ENCODE measurements at regions not wholly inside any gene's neighbourhood (a gene's known extent, or its start where the extent isn't known, plus 50 kb on each side); places are given as distances from the start of the nearest gene placed in this dataset.

GRCh38 chr14:101509730-101510371 lies 51.4 kb upstream of the DIO3 start:
- TF ChIP-seq POLR2AphosphoS5 (IDR thresholded peaks at IDR 0.05; ENCODE audit: low read depth, low read length) (no peak), FOXP2 (optimal IDR thresholded peaks at IDR 0.05; ENCODE audit: borderline replicate concordance, extremely low read depth, extremely low read length, insufficient read depth) (no peak), SIN3A (IDR thresholded peaks at IDR 0.05; ENCODE audit: borderline replicate concordance, insufficient read depth, low read length) (no peak), REST (IDR thresholded peaks at IDR 0.05; ENCODE audit: insufficient read depth in 1 of 2, low read depth in 2 of 2, low read length in 2 of 2) (no peak), TAF1 (IDR thresholded peaks at IDR 0.05; ENCODE audit: borderline replicate concordance, insufficient read depth, low read length) (no peak)

- TF ChIP-seq REST (IDR thresholded peaks at IDR 0.05; ENCODE audit: insufficient read depth in 1 of 2, low read depth in 2 of 2, low read length in 2 of 2) = no peak
- no peak for TF ChIP-seq FOXP2 (optimal IDR thresholded peaks at IDR 0.05; ENCODE audit: borderline replicate concordance, extremely low read depth, extremely low read length, insufficient read depth)
- no peak for TF ChIP-seq TAF1 (IDR thresholded peaks at IDR 0.05; ENCODE audit: borderline replicate concordance, insufficient read depth, low read length)
- TF ChIP-seq POLR2AphosphoS5 (IDR thresholded peaks at IDR 0.05; ENCODE audit: low read depth, low read length) = no peak
- no peak for TF ChIP-seq SIN3A (IDR thresholded peaks at IDR 0.05; ENCODE audit: borderline replicate concordance, insufficient read depth, low read length)
Observed at GRCh38 chr14:101511199-101511598, 50.1 kb upstream of the DIO3 start.

Measured in PFSK-1 (cell line).